ENCODE measurements at regions not wholly inside any gene's neighbourhood (a gene's known extent, or its start where the extent isn't known, plus 50 kb on each side); places are given as distances from the start of the nearest gene placed in this dataset.

DNA sequence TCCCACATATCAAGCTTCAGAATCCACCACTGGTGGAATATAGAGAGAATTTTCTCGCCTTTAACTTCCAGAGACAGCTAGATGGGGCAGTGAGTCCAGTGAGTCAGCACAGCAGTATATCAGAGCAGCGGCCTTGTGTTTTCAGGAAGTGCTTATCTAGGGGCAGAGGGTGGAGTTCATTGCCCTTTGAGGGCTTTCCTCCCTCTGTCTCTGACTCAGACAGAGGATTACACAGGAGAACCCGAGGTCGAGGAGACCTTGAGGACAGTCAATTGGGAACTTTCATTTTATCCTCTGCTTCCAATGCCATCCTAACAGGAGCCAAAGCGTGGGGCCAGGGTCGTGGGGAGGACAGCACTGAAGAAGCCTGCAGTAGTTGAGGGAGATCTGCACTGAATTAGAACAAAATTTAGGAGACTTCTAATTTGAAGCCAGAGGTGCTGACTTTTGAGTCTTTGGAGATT, 109.6 kb upstream of the UMPS start:
- TF ChIP-seq, protein P1, sequence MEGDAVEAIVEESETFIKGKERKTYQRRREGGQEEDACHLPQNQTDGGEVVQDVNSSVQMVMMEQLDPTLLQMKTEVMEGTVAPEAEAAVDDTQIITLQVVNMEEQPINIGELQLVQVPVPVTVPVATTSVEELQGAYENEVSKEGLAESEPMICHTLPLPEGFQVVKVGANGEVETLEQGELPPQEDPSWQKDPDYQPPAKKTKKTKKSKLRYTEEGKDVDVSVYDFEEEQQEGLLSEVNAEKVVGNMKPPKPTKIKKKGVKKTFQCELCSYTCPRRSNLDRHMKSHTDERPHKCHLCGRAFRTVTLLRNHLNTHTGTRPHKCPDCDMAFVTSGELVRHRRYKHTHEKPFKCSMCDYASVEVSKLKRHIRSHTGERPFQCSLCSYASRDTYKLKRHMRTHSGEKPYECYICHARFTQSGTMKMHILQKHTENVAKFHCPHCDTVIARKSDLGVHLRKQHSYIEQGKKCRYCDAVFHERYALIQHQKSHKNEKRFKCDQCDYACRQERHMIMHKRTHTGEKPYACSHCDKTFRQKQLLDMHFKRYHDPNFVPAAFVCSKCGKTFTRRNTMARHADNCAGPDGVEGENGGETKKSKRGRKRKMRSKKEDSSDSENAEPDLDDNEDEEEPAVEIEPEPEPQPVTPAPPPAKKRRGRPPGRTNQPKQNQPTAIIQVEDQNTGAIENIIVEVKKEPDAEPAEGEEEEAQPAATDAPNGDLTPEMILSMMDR (conservative IDR thresholded peaks at IDR 0.05; ENCODE audit: low read length), result 0 out of 2 replicates have a peak, but pooled peaks have one; percentile 11
- no peak for TF ChIP-seq EZH2phosphoT487 (IDR thresholded peaks at IDR 0.05; ENCODE audit: borderline replicate concordance, low read depth, low read length)

Data from OCI-LY7 (cell line).